ENCODE measurements at regions not wholly inside any gene's neighbourhood (a gene's known extent, or its start where the extent isn't known, plus 50 kb on each side); places are given as distances from the start of the nearest gene placed in this dataset.

- no peak overlapping the region for H3K27ac ChIP-seq
- TF ChIP-seq, protein P1, sequence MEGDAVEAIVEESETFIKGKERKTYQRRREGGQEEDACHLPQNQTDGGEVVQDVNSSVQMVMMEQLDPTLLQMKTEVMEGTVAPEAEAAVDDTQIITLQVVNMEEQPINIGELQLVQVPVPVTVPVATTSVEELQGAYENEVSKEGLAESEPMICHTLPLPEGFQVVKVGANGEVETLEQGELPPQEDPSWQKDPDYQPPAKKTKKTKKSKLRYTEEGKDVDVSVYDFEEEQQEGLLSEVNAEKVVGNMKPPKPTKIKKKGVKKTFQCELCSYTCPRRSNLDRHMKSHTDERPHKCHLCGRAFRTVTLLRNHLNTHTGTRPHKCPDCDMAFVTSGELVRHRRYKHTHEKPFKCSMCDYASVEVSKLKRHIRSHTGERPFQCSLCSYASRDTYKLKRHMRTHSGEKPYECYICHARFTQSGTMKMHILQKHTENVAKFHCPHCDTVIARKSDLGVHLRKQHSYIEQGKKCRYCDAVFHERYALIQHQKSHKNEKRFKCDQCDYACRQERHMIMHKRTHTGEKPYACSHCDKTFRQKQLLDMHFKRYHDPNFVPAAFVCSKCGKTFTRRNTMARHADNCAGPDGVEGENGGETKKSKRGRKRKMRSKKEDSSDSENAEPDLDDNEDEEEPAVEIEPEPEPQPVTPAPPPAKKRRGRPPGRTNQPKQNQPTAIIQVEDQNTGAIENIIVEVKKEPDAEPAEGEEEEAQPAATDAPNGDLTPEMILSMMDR (conservative IDR thresholded peaks at IDR 0.05): no peak
Measured at GRCh38 chr6:144990784-144991183, 705.6 kb downstream of the UTRN start.

- H3K27ac ChIP-seq: no peak overlapping the region
- TF ChIP-seq, protein P1 (conservative IDR thresholded peaks at IDR 0.05): no peak
Measured at GRCh38 chr6:144993870-144994269, 708.7 kb downstream of the UTRN start.

DNA sequence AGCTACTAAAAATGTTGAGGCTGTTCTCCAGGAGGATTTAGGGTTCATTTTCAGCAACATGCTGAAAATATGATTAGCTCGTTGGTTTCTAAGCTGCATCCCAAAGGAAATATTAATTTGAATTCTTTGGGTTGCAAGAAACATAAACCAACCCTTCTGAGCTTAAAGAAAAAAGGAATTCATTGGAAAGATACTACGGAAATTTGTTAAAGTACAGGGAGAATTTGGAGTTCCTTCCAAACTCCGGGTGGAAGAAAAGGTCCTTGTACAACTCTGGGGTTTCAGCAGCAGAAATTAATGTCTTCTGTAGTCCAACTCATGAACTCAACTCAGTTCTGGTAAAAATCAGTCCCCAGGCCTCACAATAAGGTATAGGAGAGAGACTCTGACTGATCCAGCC, 712.9 kb downstream of the UTRN start:
- H3K27ac ChIP-seq: no peak overlapping the region
- TF ChIP-seq, protein P1 (conservative IDR thresholded peaks at IDR 0.05): no peak

DNA sequence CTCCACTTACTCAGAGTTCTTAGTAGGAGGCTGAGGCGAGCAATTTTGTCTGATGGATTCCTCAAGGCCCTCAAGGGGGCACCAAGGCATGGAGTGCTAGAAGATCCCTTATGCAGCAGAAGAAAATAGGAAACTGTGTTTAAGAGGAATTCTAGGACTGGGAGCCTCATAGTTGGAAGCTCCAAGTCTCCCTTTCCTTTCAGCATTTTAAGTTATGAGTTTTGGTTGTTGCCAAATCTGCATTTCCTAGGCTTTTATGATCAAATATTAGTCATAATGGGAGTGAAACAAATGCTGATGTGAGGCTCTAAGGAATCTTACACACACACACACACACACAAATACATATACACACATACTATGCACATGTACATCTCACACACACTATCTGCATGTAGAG, 714.0 kb downstream of the UTRN start:
- TF ChIP-seq, protein P1 (conservative IDR thresholded peaks at IDR 0.05): no peak

GRCh38 chr6:145003145-145003544, 718.0 kb downstream of the UTRN start:
- no peak overlapping the region for H3K27ac ChIP-seq
- TF ChIP-seq, protein P1 (conservative IDR thresholded peaks at IDR 0.05): no peak

More for the DNA sequence above, 714.0 kb downstream of the UTRN start:
- no peak overlapping the region for H3K27ac ChIP-seq

DNA sequence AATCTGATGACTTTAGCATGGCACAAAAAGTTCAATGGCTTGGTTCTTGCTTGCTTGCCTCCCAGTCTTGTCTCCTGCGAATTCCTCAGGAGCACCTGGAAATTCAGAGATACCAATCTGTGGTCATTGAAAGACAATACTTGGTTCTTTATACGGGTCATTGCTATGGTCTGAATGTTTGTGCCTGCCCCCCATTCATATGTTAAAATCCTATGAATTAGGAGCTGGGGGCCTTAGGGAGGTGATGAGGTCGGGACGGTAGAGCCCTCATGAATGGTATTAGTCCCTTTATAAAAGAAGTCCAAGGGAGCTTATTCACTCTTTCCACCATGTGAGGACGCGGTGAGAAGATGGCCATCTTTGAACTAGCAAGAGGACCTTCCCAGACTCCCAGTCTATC, 721.8 kb downstream of the UTRN start:
- H3K27ac ChIP-seq: no peak overlapping the region
- TF ChIP-seq, protein P1 (conservative IDR thresholded peaks at IDR 0.05): no peak

- TF ChIP-seq, protein P1 (conservative IDR thresholded peaks at IDR 0.05): no peak
- H3K27ac ChIP-seq: no peak overlapping the region
Measured at GRCh38 chr6:145008715-145009114, 723.6 kb downstream of the UTRN start.

DNA sequence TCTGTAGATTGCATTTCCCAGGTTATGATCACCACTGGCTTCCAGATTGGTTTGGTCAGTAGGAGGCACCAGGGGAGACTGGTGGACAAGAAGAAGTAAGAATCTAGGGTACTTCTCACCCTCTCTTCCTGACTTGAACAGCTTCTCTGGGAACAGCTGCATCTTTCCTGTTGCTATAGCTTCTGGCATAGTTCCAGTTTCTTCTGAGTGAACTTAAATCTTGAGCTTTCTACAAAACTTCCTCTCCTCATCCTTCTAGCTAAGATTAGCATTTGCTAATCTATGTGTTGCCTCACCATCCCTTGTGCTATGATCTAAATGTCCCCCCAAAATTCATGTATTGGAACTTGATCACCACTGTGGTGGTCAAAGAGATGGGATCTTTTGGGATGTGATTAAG, 724.6 kb downstream of the UTRN start:
- TF ChIP-seq, protein P1 (conservative IDR thresholded peaks at IDR 0.05): no peak
- H3K27ac ChIP-seq: no peak overlapping the region

All from VCaP (cell line).